B cell (primary cell): ENCODE measurements at regions not wholly inside any gene's neighbourhood (a gene's known extent, or its start where the extent isn't known, plus 50 kb on each side); places are given as distances from the start of the nearest gene placed in this dataset.

Experiments used
- ATAC-seq: fragments of 200-7000 bp; cut with Tn5 transposase; one replicate; pipeline ENCODE4 v1.10.0; 2021; ENCODE audit warnings: low read depth, mild to moderate bottlenecking, moderate number of reproducible peaks, moderate library complexity
- CTCF ChIA-PET: fragments of 350-600 bp; sonication (Branson Sonifier 250); formaldehyde crosslinking; loops from one replicate; lab custom pipeline; 2021; ENCODE audit warnings: antibody characterized with exemption, inconsistent platforms; lab: Charles Lee
- POLR2A ChIA-PET: fragments of 350-600 bp; sonication (Branson Sonifier 250); formaldehyde crosslinking; loops from one replicate; lab custom pipeline; 2021; ENCODE audit warnings: antibody characterized with exemption; lab: Charles Lee
- DNase-seq: peaks from one replicate; pipeline ENCODE4 v3.0.0; 2013
- H2AFZ ChIP-seq: 2 replicates; pipeline ENCODE4 v1.6.1; 2012; ENCODE audit warnings: mild to moderate bottlenecking, low read depth, low read length; ENCODE audit not compliant: insufficient read depth, poor library complexity, severe bottlenecking
- H3K27ac ChIP-seq, 2 donors: 1 replicate in 1 of 2; 2 replicates in 1 of 2; pipeline ENCODE4 v1.5.1; 2012 to 2013; ENCODE audit warnings: low read length in 2 of 2, mild to moderate bottlenecking in 2 of 2, moderate library complexity in 1 of 2
- H3K27me3 ChIP-seq, 4 experiments: fragments of 200-600 bp in 1 of 4; sonication (generic) in 1 of 4; replicated peaks in 1 of 4; 1 replicate in 2 of 4; 2 replicates in 2 of 4; pipeline versions ENCODE4 v1.6.1 to v1.7.0; 2013 to 2016; ENCODE audit warnings: low read length in 3 of 4, mild to moderate bottlenecking in 2 of 4, mixed read lengths in 1 of 4, moderate library complexity in 1 of 4; ENCODE audit not compliant: insufficient read depth in 4 of 4, control insufficient read depth in 3 of 4; ENCODE audit errors: control extremely low read depth in 1 of 4
- H3K36me3 ChIP-seq, 2 experiments: replicated peaks in 1 of 2; 1 replicate in 1 of 2; 2 replicates in 1 of 2; pipeline versions ENCODE4 v1.6.1 to v1.7.1; 2013; ENCODE audit warnings: low read length in 1 of 2; ENCODE audit not compliant: insufficient read depth in 2 of 2, control insufficient read depth in 1 of 2; ENCODE audit errors: control extremely low read depth in 1 of 2, extremely low read depth in 1 of 2
- H3K4me1 ChIP-seq, 2 donors: fragments of 200-600 bp in 1 of 2; sonication (generic) in 1 of 2; 1 replicate in 1 of 2; 2 replicates in 1 of 2; pipeline versions ENCODE4 v1.5.1 to v1.6.1; 2013 to 2017; ENCODE audit warnings: low read length in 2 of 2; ENCODE audit not compliant: control insufficient read depth in 2 of 2, insufficient read depth in 2 of 2
- H3K4me2 ChIP-seq: replicated peaks from 2 replicates; pipeline ENCODE3; 2012; ENCODE audit warnings: mild to moderate bottlenecking, low read depth, low read length; ENCODE audit not compliant: poor library complexity, severe bottlenecking
- H3K4me3 ChIP-seq, 5 experiments: fragments of 200-600 bp in 1 of 5; sonication (generic) in 1 of 5; 1 replicate in 3 of 5; 2 replicates in 2 of 5; pipeline versions ENCODE4 v1.5.1 to v1.7.0; 2011 to 2016; ENCODE audit warnings: low read length in 4 of 5, mild to moderate bottlenecking in 4 of 5, low read depth in 2 of 5, control low read depth in 1 of 5, moderate library complexity in 1 of 5; ENCODE audit not compliant: insufficient read depth in 1 of 5; ENCODE audit errors: control extremely low read depth in 1 of 5, extremely low read depth in 1 of 5
- H3K79me2 ChIP-seq: fragments of 200-600 bp; sonication (generic); one replicate; pipeline ENCODE4 v1.6.0; 2016; ENCODE audit warnings: low read length; ENCODE audit not compliant: control insufficient read depth, insufficient read depth
- H3K9ac ChIP-seq: fragments of 200-600 bp; sonication (generic); 2 replicates; pipeline ENCODE4 v1.6.1; 2017; ENCODE audit warnings: mild to moderate bottlenecking, low read length, moderate library complexity
- H3K9me3 ChIP-seq, 3 donors: one replicate each; pipeline versions ENCODE4 v1.6.1 to v1.7.1; 2013; ENCODE audit warnings: low read length in 2 of 3; ENCODE audit not compliant: control insufficient read depth in 2 of 3, insufficient read depth in 1 of 3; ENCODE audit errors: control extremely low read depth in 1 of 3
- H4K20me1 ChIP-seq: 2 replicates; pipeline ENCODE4 v1.6.0; 2012; ENCODE audit warnings: mild to moderate bottlenecking, low read length; ENCODE audit not compliant: insufficient read depth, control insufficient read depth, poor library complexity, severe bottlenecking
- H3K27ac Mint-ChIP-seq: one replicate; pipeline ENCODE4 v1.8.0; 2021; ENCODE audit warnings: mixed read lengths
- H3K27me3 Mint-ChIP-seq: one replicate; pipeline ENCODE4 v1.8.0; 2021; ENCODE audit warnings: mixed read lengths
- H3K4me1 Mint-ChIP-seq: one replicate; pipeline ENCODE4 v1.8.0; 2021; ENCODE audit warnings: mixed read lengths
- H3K4me3 Mint-ChIP-seq: one replicate; pipeline ENCODE4 v1.8.0; 2021; ENCODE audit warnings: mixed read lengths
- H3K9me3 Mint-ChIP-seq: one replicate; pipeline ENCODE4 v1.8.0; 2022; ENCODE audit warnings: mixed read lengths; ENCODE audit not compliant: insufficient read depth
- EZH2 ChIP-seq: IDR thresholded peaks from 2 replicates; pipeline ENCODE4 v1.6.1; 2012; ENCODE audit warnings: borderline replicate concordance, low read depth, mild to moderate bottlenecking, moderate library complexity, low read length; ENCODE audit not compliant: insufficient read depth, poor library complexity, severe bottlenecking
- WGBS: methylation state at CpG from one replicate; pipeline ENCODE4 v1.1.5; 2013; ENCODE audit warnings: missing lambda C conversion rate; ENCODE audit not compliant: insufficient coverage; 5-methylcytosine and 5-hydroxymethylcytosine counted together
- intact Hi-C: fragments of 100-400 bp; cut with micrococcal nuclease; formaldehyde crosslinking; loops from one replicate; pipeline ENCODE4 v1.10.0; 2022
- TF ChIP-seq, protein P1 (sequence below): fragments of 200-600 bp; IDR thresholded peaks from one replicate; pipeline ENCODE4 v1.8.0; 2022; ENCODE audit warnings: antibody characterized with exemption, mild to moderate bottlenecking

DNA sequence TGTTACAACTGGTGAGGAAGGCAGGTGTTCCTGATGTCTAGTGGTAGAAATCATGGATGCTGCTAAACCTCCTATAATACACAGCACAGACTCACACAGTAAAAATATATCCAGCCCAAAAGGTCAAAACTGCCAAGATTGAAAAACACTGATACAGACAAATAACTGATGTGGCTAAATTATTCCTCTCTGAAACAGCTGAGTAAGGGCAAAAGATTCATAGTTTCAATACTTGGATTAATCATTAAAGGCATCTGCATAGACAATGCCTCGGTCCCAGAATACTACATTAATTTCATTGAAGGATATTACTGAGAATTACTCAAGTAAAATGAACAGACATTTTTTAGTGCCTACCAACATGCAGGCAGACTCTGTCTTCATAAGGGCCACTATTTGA, 180.7 kb upstream of the CRIM1 start:
- DNase-seq (no peak), ATAC-seq (no peak)
- H3K4me1 ChIP-seq: no peaks in the 10 kb centered on the region
- no peak overlapping the region for H3K4me3 Mint-ChIP-seq
- no peak overlapping the region for H3K4me2 ChIP-seq
- H4K20me1 ChIP-seq: no peaks in the 10 kb centered on the region
- no peak overlapping the region for H3K27ac Mint-ChIP-seq
- POLR2A ChIA-PET: no interaction called here
- H3K27me3 ChIP-seq: no peaks in the 10 kb centered on the region
- peaks cover 0 to 8% (median 0%) of the 10 kb centered on the region in 3 donors for H3K9me3 ChIP-seq
- H2AFZ ChIP-seq: no peak overlapping the region
- TF ChIP-seq, protein P1, sequence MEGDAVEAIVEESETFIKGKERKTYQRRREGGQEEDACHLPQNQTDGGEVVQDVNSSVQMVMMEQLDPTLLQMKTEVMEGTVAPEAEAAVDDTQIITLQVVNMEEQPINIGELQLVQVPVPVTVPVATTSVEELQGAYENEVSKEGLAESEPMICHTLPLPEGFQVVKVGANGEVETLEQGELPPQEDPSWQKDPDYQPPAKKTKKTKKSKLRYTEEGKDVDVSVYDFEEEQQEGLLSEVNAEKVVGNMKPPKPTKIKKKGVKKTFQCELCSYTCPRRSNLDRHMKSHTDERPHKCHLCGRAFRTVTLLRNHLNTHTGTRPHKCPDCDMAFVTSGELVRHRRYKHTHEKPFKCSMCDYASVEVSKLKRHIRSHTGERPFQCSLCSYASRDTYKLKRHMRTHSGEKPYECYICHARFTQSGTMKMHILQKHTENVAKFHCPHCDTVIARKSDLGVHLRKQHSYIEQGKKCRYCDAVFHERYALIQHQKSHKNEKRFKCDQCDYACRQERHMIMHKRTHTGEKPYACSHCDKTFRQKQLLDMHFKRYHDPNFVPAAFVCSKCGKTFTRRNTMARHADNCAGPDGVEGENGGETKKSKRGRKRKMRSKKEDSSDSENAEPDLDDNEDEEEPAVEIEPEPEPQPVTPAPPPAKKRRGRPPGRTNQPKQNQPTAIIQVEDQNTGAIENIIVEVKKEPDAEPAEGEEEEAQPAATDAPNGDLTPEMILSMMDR: no peak
- TF ChIP-seq EZH2: no peak
- CTCF ChIA-PET: no interaction called here
- H3K9me3 Mint-ChIP-seq: no peaks in the 10 kb centered on the region
- H3K79me2 ChIP-seq: no peaks in the 10 kb centered on the region
- H3K9ac ChIP-seq: no peak overlapping the region
- H3K36me3 ChIP-seq: no peaks in the 10 kb centered on the region
- no CpG with 5 or more reads among the region's 1 CpG for WGBS
- no peaks in the 10 kb centered on the region for H3K4me1 Mint-ChIP-seq
- H3K4me3 ChIP-seq: no peak overlapping the region
- intact Hi-C loops: no loop called here
- no peak overlapping the region for H3K27ac ChIP-seq
- H3K27me3 Mint-ChIP-seq: no peaks in the 10 kb centered on the region

- intact Hi-C loops: no loop called here
- H3K36me3 ChIP-seq: no peaks in the 10 kb centered on the region
- H3K79me2 ChIP-seq: no peaks in the 10 kb centered on the region
- DNase-seq (no peak), ATAC-seq (no peak)
- H3K27ac Mint-ChIP-seq: no peak overlapping the region
- no peaks in the 10 kb centered on the region for H3K27me3 Mint-ChIP-seq
- 88% methylated on average over 4 of the region's 6 CpGs for WGBS
- no peaks in the 10 kb centered on the region for H3K4me1 ChIP-seq
- no peak overlapping the region for H3K4me3 Mint-ChIP-seq
- H3K27me3 ChIP-seq: no peaks in the 10 kb centered on the region
- no peak overlapping the region for H3K4me3 ChIP-seq
- H3K9ac ChIP-seq: no peak overlapping the region
- H3K9me3 ChIP-seq: no peaks in the 10 kb centered on the region
- H3K9me3 Mint-ChIP-seq: no peaks in the 10 kb centered on the region
- no peaks in the 10 kb centered on the region for H3K4me1 Mint-ChIP-seq
- ChIA-PET CTCF (no interaction called here), POLR2A (no interaction called here)
- no peak overlapping the region for H2AFZ ChIP-seq
- no peak overlapping the region for H3K4me2 ChIP-seq
- TF ChIP-seq EZH2: no peak
- TF ChIP-seq, protein P1: no peak
- no peak overlapping the region for H3K27ac ChIP-seq
- no peaks in the 10 kb centered on the region for H4K20me1 ChIP-seq
Measured at GRCh38 chr2:36173760-36174404, 181.7 kb upstream of the CRIM1 start.
